Right lobe of liver (tissue), 6 donors: ENCODE measurements at regions not wholly inside any gene's neighbourhood (a gene's known extent, or its start where the extent isn't known, plus 50 kb on each side); places are given as distances from the start of the nearest gene placed in this dataset.

Experiments
- ATAC-seq, 4 donors: fragments of 200-7000 bp; cut with Tn5 transposase; one replicate each; pipeline ENCODE4 v1.9.1; 2020; ENCODE audit warnings: mild to moderate bottlenecking in 4 of 4, moderate library complexity in 4 of 4
- DNase-seq, 3 donors: peaks; one replicate each; pipeline ENCODE4 v3.0.0-alpha.2; 2020
- H3K27ac ChIP-seq, 3 donors: fragments of 200-600 bp; one replicate each; pipeline ENCODE4 v1.8.0; 2022
- H3K27me3 ChIP-seq, 2 donors: fragments of 200-600 bp; one replicate each; pipeline ENCODE4 v1.8.0; 2022
- H3K36me3 ChIP-seq, 4 donors: fragments of 200-600 bp; sonication (generic) in 1 of 4; one replicate each; pipeline versions ENCODE4 v1.5.1 to v1.8.0; 2017 to 2022; ENCODE audit warnings: control low read depth in 1 of 4
- H3K4me1 ChIP-seq, 4 donors: fragments of 200-600 bp; sonication (generic) in 1 of 4; one replicate each; pipeline versions ENCODE4 v1.5.1 to v1.8.0; 2017 to 2022; ENCODE audit warnings: control low read depth in 1 of 4
- H3K4me3 ChIP-seq, 3 donors: fragments of 200-600 bp; one replicate each; pipeline ENCODE4 v1.8.0; 2022
- H3K9me3 ChIP-seq, 4 donors: fragments of 200-600 bp; sonication (generic) in 1 of 4; one replicate each; pipeline versions ENCODE4 v1.5.1 to v1.8.0; 2017 to 2022; ENCODE audit warnings: control low read depth in 1 of 4
- CTCF ChIP-seq, 4 donors: fragments of 200-600 bp in 3 of 4; fragments of 450-650 bp in 1 of 4; IDR thresholded peaks; one replicate each; pipeline versions ENCODE4 v1.5.1 to v1.8.0; 2016 to 2022; ENCODE audit warnings: antibody characterized with exemption in 4 of 4, mild to moderate bottlenecking in 2 of 4
- POLR2A ChIP-seq: fragments of 450-650 bp; IDR thresholded peaks from one replicate; pipeline ENCODE4 v1.6.1; 2017; ENCODE audit warnings: antibody characterized with exemption, mild to moderate bottlenecking
- WGBS: methylation state at CpG from one replicate; pipeline ENCODE4 v1.1.6; 2018; ENCODE audit warnings: low coverage, low lambda C conversion rate; ENCODE audit not compliant: insufficient coverage; ENCODE audit errors: missing lambda C conversion rate; 5-methylcytosine and 5-hydroxymethylcytosine counted together
- intact Hi-C, 2 donors: fragments of 100-400 bp; cut with DNase I; formaldehyde crosslinking; loops; one replicate each; pipeline versions ENCODE4 v1.11.2 to v1.14.1; 2022
- donor health status: DM: no; HTN: yes; CAD: no.
- donor health status: DM: no; HTN: no; CAD: no.
- donor health status: DM: no; HTN: no; CAD: no.
- donor health status: DM: no; HTN: yes; CAD: no.
- donor health status: DM: no; HTN: yes; CAD: no.

GRCh38 chr6:76742919-76743318, 670.5 kb upstream of the IMPG1 start:
- 78% methylated on average over 2 of the region's 2 CpGs for WGBS
- no peaks in the 10 kb centered on the region for H3K36me3 ChIP-seq

GRCh38 chr6:76719449-76719848, 647.0 kb upstream of the IMPG1 start:
- no peak overlapping the region for H3K27ac ChIP-seq
- no peaks in the 10 kb centered on the region for H3K36me3 ChIP-seq
- no peaks in the 10 kb centered on the region for H3K9me3 ChIP-seq
- ATAC-seq (no peak), DNase-seq (no peak)
- 29% methylated on average over 1 of the region's 1 CpG for WGBS
- no peaks in the 10 kb centered on the region for H3K27me3 ChIP-seq
- TF ChIP-seq CTCF (IDR thresholded peaks at IDR 0.05) (no peak), POLR2A (no peak)
- no peak overlapping the region for H3K4me3 ChIP-seq
- intact Hi-C loops, result no loop called here
- no peaks in the 10 kb centered on the region for H3K4me1 ChIP-seq

More at GRCh38 chr6:76742919-76743318, 670.5 kb upstream of the IMPG1 start:
- H3K4me1 ChIP-seq, result no peaks in the 10 kb centered on the region
- H3K9me3 ChIP-seq, result no peaks in the 10 kb centered on the region
- H3K27me3 ChIP-seq, result no peaks in the 10 kb centered on the region
- intact Hi-C loops, result no loop called here
- DNase-seq (no peak), ATAC-seq (no peak)
- no peak overlapping the region for H3K4me3 ChIP-seq
- no peak for TF ChIP-seq CTCF (IDR thresholded peaks at IDR 0.05)
- no peak for TF ChIP-seq POLR2A
- no peak overlapping the region for H3K27ac ChIP-seq

GRCh38 chr6:76708641-76709331, 636.3 kb upstream of the IMPG1 start:
- DNase-seq (no peak), ATAC-seq (no peak)
- 76% methylated on average over 5 of the region's 5 CpGs for WGBS
- Histone ChIP-seq H3K4me3 (no peak overlapping the region), H3K36me3 (no peaks in the 10 kb centered on the region), H3K9me3 (no peaks in the 10 kb centered on the region), H3K4me1 (no peaks in the 10 kb centered on the region), H3K27me3 (no peaks in the 10 kb centered on the region), H3K27ac (no peak overlapping the region)
- intact Hi-C loops, result no loop called here
- TF ChIP-seq POLR2A, result no peak
- TF ChIP-seq CTCF (IDR thresholded peaks at IDR 0.05), result no peak

GRCh38 chr6:76707630-76708029, 635.2 kb upstream of the IMPG1 start:
- H3K27me3 ChIP-seq, result no peaks in the 10 kb centered on the region
- intact Hi-C loops, result no loop called here
- no peak overlapping the region for H3K27ac ChIP-seq
- no peak for ATAC-seq
- H3K9me3 ChIP-seq, result no peaks in the 10 kb centered on the region
- no peak overlapping the region for H3K4me3 ChIP-seq
- no peak for DNase-seq
- no peaks in the 10 kb centered on the region for H3K36me3 ChIP-seq
- no peaks in the 10 kb centered on the region for H3K4me1 ChIP-seq
- TF ChIP-seq POLR2A, result no peak
- no peak for TF ChIP-seq CTCF (IDR thresholded peaks at IDR 0.05)

GRCh38 chr6:76706631-76707030, 634.2 kb upstream of the IMPG1 start:
- H3K36me3 ChIP-seq, result no peaks in the 10 kb centered on the region
- H3K27me3 ChIP-seq, result no peaks in the 10 kb centered on the region
- TF ChIP-seq POLR2A (no peak), CTCF (IDR thresholded peaks at IDR 0.05) (no peak)
- 30% methylated on average over 1 of the region's 1 CpG for WGBS
- H3K27ac ChIP-seq, result no peak overlapping the region
- ATAC-seq, result no peak
- no peaks in the 10 kb centered on the region for H3K4me1 ChIP-seq
- no peaks in the 10 kb centered on the region for H3K9me3 ChIP-seq
- no peak overlapping the region for H3K4me3 ChIP-seq
- no peak for DNase-seq
- intact Hi-C loops, result no loop called here
